ENCODE measurements at regions not wholly inside any gene's neighbourhood (a gene's known extent, or its start where the extent isn't known, plus 50 kb on each side); places are given as distances from the start of the nearest gene placed in this dataset.

DNA sequence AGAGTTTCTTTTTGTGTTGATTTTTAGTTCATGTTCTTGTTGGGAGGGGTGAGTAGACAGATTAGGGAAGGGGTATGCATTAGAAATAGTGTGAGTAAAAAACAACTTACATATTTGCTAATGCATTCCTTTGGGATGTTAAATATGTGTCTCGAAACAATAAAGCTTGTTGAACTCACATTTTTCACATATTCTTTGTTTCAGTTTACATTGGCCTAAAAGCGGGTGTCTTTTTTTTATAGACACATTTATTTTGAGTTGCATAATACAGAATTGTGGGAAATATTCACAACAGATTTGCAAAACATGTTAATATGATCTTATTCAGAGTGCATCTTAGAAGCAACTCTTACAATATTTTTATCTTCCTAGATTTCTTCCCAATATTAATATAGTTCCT lies 337.5 kb upstream of the CNTNAP2 start:
- H3K4me3 ChIP-seq (ENCODE audit: low read depth, low read length), result no peak overlapping the region
- no peaks in the 10 kb centered on the region for H3K36me3 ChIP-seq
- no peaks in the 10 kb centered on the region for H3K9me3 ChIP-seq (ENCODE audit: severe bottlenecking)
- no peak for DNase-seq
- H3K27ac ChIP-seq, result no peak overlapping the region
- TF ChIP-seq, protein P1, sequence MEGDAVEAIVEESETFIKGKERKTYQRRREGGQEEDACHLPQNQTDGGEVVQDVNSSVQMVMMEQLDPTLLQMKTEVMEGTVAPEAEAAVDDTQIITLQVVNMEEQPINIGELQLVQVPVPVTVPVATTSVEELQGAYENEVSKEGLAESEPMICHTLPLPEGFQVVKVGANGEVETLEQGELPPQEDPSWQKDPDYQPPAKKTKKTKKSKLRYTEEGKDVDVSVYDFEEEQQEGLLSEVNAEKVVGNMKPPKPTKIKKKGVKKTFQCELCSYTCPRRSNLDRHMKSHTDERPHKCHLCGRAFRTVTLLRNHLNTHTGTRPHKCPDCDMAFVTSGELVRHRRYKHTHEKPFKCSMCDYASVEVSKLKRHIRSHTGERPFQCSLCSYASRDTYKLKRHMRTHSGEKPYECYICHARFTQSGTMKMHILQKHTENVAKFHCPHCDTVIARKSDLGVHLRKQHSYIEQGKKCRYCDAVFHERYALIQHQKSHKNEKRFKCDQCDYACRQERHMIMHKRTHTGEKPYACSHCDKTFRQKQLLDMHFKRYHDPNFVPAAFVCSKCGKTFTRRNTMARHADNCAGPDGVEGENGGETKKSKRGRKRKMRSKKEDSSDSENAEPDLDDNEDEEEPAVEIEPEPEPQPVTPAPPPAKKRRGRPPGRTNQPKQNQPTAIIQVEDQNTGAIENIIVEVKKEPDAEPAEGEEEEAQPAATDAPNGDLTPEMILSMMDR (IDR thresholded peaks at IDR 0.05; ENCODE audit: low read depth, low read length), result no peak
- no peaks in the 10 kb centered on the region for H3K27me3 ChIP-seq (ENCODE audit: insufficient read depth, low read depth, severe bottlenecking)

DNA sequence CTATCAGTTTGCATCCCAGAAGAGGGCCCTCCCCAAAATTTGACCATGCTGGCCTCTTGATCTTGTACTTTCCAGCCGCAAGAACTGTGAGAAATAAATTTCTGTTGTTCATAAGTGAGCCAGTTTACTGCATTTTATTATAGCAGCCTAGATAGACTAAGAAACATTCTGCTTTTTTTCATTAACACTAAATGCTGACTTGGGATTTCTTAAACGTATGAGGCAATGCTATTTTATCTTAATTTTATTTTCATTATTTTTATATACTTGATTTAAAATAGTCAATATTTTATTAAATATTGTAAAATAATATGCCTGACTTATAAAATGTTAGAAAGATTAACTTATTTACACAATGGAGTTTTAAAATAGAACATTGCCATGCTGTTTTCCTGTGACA lies 341.8 kb upstream of the CNTNAP2 start:
- no peak overlapping the region for H3K4me3 ChIP-seq (ENCODE audit: low read depth, low read length)
- no peaks in the 10 kb centered on the region for H3K27me3 ChIP-seq (ENCODE audit: insufficient read depth, low read depth, severe bottlenecking)
- no peak for DNase-seq
- TF ChIP-seq, protein P1 (IDR thresholded peaks at IDR 0.05; ENCODE audit: low read depth, low read length), result no peak
- H3K27ac ChIP-seq, result no peak overlapping the region
- no peaks in the 10 kb centered on the region for H3K9me3 ChIP-seq (ENCODE audit: severe bottlenecking)
- H3K36me3 ChIP-seq, result no peaks in the 10 kb centered on the region

DNA sequence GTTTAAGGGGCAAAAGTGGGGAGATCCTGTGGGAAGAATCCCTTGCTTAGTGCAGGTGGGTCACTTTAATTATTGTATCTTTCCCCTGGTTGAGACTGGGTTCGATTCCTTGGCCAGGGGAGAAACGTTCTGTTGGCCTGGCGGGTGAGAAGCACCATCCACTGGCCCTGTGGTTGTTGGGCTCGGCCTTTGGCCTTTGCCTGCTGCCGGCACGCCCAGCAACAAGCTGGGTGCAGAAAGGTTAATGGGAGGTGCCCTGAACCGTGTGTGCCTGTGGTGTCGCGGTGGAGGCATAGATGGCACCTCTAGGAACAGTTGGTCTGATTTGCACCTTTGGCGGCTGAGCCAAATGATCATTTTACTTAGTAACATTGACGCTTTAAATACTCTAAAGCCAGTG lies 363.6 kb upstream of the CNTNAP2 start:
- H3K27me3 ChIP-seq (ENCODE audit: insufficient read depth, low read depth, severe bottlenecking), result no peaks in the 10 kb centered on the region
- H3K27ac ChIP-seq, result no peak overlapping the region
- H3K9me3 ChIP-seq (ENCODE audit: severe bottlenecking), result no peaks in the 10 kb centered on the region
- DNase-seq, result no peak
- no peak overlapping the region for H3K4me3 ChIP-seq (ENCODE audit: low read depth, low read length)
- TF ChIP-seq, protein P1 (IDR thresholded peaks at IDR 0.05; ENCODE audit: low read depth, low read length), result no peak
- H3K36me3 ChIP-seq, result no peaks in the 10 kb centered on the region

DNA sequence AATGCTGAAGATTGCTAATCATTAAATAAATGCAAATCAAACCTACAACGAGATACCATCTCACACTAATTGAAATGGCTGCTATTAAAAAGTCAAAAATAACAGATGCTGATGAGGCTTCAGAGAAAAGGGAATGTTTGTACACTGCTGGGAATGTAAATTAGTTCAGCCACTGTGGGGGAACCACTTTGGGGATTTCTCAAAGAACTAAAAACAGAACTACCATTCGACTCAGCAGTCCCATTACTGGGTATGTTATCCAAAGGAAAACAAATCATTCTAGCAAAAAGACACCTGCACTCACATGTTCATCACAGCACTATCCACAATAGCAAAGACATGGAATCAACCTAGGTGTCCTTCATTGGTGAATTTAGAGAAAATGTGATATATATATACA lies 379.0 kb upstream of the CNTNAP2 start:
- Histone ChIP-seq H3K9me3 (ENCODE audit: severe bottlenecking) (no peaks in the 10 kb centered on the region), H3K27me3 (ENCODE audit: insufficient read depth, low read depth, severe bottlenecking) (no peaks in the 10 kb centered on the region), H3K27ac (no peak overlapping the region), H3K4me3 (ENCODE audit: low read depth, low read length) (no peak overlapping the region), H3K36me3 (no peaks in the 10 kb centered on the region)
- DNase-seq, result no peak
- TF ChIP-seq, protein P1 (IDR thresholded peaks at IDR 0.05; ENCODE audit: low read depth, low read length), result no peak

DNA sequence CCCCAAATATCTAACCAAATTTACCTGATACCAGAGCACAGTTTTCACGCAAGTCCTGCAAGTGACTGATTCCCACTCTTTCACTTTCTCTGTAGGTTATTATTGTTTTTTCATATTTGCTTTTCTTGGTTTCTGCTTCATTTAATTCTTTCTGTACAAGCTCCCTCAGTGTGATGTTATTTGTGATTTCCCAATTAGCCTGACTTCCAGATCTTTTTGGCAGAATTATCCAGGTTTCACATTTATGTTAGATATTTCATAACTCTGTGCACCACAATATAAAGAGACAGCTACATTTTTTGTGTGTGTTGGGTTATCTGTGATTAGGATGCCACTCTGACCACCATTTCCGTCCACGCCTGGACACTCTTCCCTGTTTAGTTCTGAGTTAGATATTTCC lies 381.5 kb upstream of the CNTNAP2 start:
- Histone ChIP-seq H3K36me3 (no peaks in the 10 kb centered on the region), H3K4me3 (ENCODE audit: low read depth, low read length) (no peak overlapping the region), H3K27ac (no peak overlapping the region), H3K27me3 (ENCODE audit: insufficient read depth, low read depth, severe bottlenecking) (no peaks in the 10 kb centered on the region), H3K9me3 (ENCODE audit: severe bottlenecking) (no peaks in the 10 kb centered on the region)
- TF ChIP-seq, protein P1 (IDR thresholded peaks at IDR 0.05; ENCODE audit: low read depth, low read length), result no peak
- DNase-seq, result no peak

DNA sequence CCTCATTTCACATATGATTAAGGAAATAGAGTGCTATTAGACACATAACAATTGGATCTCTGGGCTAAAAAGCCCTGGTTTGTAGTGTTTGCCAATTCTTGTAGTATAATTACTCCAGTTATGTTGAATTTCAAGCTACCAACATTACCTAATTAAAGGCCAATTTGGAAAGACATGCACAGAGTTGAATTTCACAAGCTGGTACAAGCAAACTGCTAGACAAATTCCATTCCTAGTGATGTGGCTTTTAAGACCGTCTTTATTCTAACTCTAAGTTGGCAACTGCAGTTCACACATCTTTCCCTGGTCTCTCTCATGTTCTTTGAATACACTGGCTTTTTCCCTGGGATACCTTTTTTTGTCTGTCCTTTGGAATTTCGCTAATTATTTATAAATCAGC lies 384.1 kb upstream of the CNTNAP2 start:
- Histone ChIP-seq H3K4me3 (ENCODE audit: low read depth, low read length) (no peak overlapping the region), H3K9me3 (ENCODE audit: severe bottlenecking) (no peaks in the 10 kb centered on the region), H3K27ac (no peak overlapping the region), H3K27me3 (ENCODE audit: insufficient read depth, low read depth, severe bottlenecking) (no peaks in the 10 kb centered on the region), H3K36me3 (no peaks in the 10 kb centered on the region)
- TF ChIP-seq, protein P1 (IDR thresholded peaks at IDR 0.05; ENCODE audit: low read depth, low read length), result no peak
- DNase-seq, result no peak

Measured in WERI-Rb-1 (cell line).